GM21423 (cell line): ENCODE measurements at regions not wholly inside any gene's neighbourhood (a gene's known extent, or its start where the extent isn't known, plus 50 kb on each side); places are given as distances from the start of the nearest gene placed in this dataset.
"Not testable (repeated sequence)": the region's sequence is repeated elsewhere in the genome, so short reads cannot be mapped to it uniquely, and the experiment has no call there.

Experiments
- ATAC-seq: cut with Tn5 transposase; IDR thresholded peaks from one replicate; pipeline ENCODE4 v1.9.1; 2021; ENCODE audit warnings: mild to moderate bottlenecking, moderate library complexity; ENCODE audit not compliant: unreplicated experiment

GRCh38 chr5:71903808-71904207 is 184.7 kb downstream of the CARTPT start:
- ATAC-seq = no peak

- ATAC-seq = no peak
Measured at GRCh38 chr5:71904852-71905251, 185.8 kb downstream of the CARTPT start.

GRCh38 chr5:71905834-71906711 is 187.0 kb downstream of the CARTPT start:
- ATAC-seq = no peak

GRCh38 chr5:71907001-71907588 is 188.0 kb downstream of the CARTPT start:
- no peak for ATAC-seq

- ATAC-seq = no peak
Measured at GRCh38 chr5:71907608-71908145, 188.6 kb downstream of the CARTPT start.

- no peak for ATAC-seq
Measured at GRCh38 chr5:71910741-71911140, 191.7 kb downstream of the CARTPT start.

- ATAC-seq = no peak
Measured at GRCh38 chr5:71912021-71912420, 192.9 kb downstream of the CARTPT start.

GRCh38 chr5:71914281-71914680 is 193.0 kb upstream of the MAP1B start:
- ATAC-seq = no peak

GRCh38 chr5:71922584-71923106 is 184.6 kb upstream of the MAP1B start:
- no peak for ATAC-seq

- ATAC-seq = no peak
Measured at GRCh38 chr5:71923755-71924154, 183.5 kb upstream of the MAP1B start.

GRCh38 chr5:71924325-71924724 is 182.9 kb upstream of the MAP1B start:
- ATAC-seq = no peak

- no peak for ATAC-seq
Measured at GRCh38 chr5:71924980-71925379, 182.3 kb upstream of the MAP1B start.

- ATAC-seq = no peak
Measured at GRCh38 chr5:71925608-71926091, 181.6 kb upstream of the MAP1B start.

- ATAC-seq = no peak
Measured at GRCh38 chr5:71929003-71929402, 178.3 kb upstream of the MAP1B start.

- ATAC-seq = not testable (repeated sequence)
Measured at GRCh38 chr5:71930554-71930953, 176.7 kb upstream of the MAP1B start.

- ATAC-seq = no peak
Measured at GRCh38 chr5:71932131-71932654, 175.1 kb upstream of the MAP1B start.

- ATAC-seq = no peak
Measured at GRCh38 chr5:71932655-71933338, 174.5 kb upstream of the MAP1B start.

GRCh38 chr5:71934322-71934721 is 173.0 kb upstream of the MAP1B start:
- no peak for ATAC-seq

- ATAC-seq = no peak
Measured at GRCh38 chr5:71937921-71938698, 169.2 kb upstream of the MAP1B start.

- ATAC-seq = no peak
Measured at GRCh38 chr5:71938895-71939294, 168.4 kb upstream of the MAP1B start.
